ENCODE measurements at regions not wholly inside any gene's neighbourhood (a gene's known extent, or its start where the extent isn't known, plus 50 kb on each side); places are given as distances from the start of the nearest gene placed in this dataset.

- no peak for TF ChIP-seq FOXO4 (CRISPR knock-in tag; conservative IDR thresholded peaks at IDR 0.05)
- TF ChIP-seq TCF7L2 (IDR thresholded peaks at IDR 0.05; ENCODE audit: low read depth, low read length): no peak
- no peak for TF ChIP-seq MAZ (IDR thresholded peaks at IDR 0.05; ENCODE audit: borderline replicate concordance, low read depth, low read length)
- TF ChIP-seq MAZ (CRISPR knock-in tag; IDR thresholded peaks at IDR 0.05; ENCODE audit: low read depth): no peak
- no peak for TF ChIP-seq ZNF331 (CRISPR knock-in tag; IDR thresholded peaks at IDR 0.05)
- no peak for TF ChIP-seq CTCF (CRISPR knock-in tag; IDR thresholded peaks at IDR 0.05)
- no peak for TF ChIP-seq NR3C1 (CRISPR knock-in tag; IDR thresholded peaks at IDR 0.05)
- no peak for TF ChIP-seq ZNF704 (CRISPR knock-in tag; IDR thresholded peaks at IDR 0.05; ENCODE audit: borderline replicate concordance)
- no peak for TF ChIP-seq ETS1 (CRISPR knock-in tag; IDR thresholded peaks at IDR 0.05)
- TF ChIP-seq HDAC1 (CRISPR knock-in tag; IDR thresholded peaks at IDR 0.05): no peak
- no peak for TF ChIP-seq BRD4 (CRISPR knock-in tag; IDR thresholded peaks at IDR 0.05)
Measured at GRCh38 chr5:45042283-45042682, 233.5 kb downstream of the MRPS30 start.
